Mammary epithelial cell (primary cell): ENCODE measurements at regions not wholly inside any gene's neighbourhood (a gene's known extent, or its start where the extent isn't known, plus 50 kb on each side); places are given as distances from the start of the nearest gene placed in this dataset.

Source experiments
- CTCF ChIP-seq, 2 donors: IDR thresholded peaks in 1 of 2; conservative IDR thresholded peaks in 1 of 2; 2 replicates each; pipeline ENCODE4 v1.5.1; 2011 to 2012; ENCODE audit warnings: inconsistent platforms in 2 of 2, low read length in 2 of 2, mild to moderate bottlenecking in 2 of 2, control low read depth in 1 of 2, low read depth in 1 of 2; ENCODE audit not compliant: insufficient read depth in 1 of 2; ENCODE audit errors: extremely low read depth in 1 of 2
- EZH2 ChIP-seq: IDR thresholded peaks from 2 replicates; pipeline ENCODE4 v1.6.1; 2012; ENCODE audit warnings: low read length, inconsistent platforms, borderline replicate concordance

DNA sequence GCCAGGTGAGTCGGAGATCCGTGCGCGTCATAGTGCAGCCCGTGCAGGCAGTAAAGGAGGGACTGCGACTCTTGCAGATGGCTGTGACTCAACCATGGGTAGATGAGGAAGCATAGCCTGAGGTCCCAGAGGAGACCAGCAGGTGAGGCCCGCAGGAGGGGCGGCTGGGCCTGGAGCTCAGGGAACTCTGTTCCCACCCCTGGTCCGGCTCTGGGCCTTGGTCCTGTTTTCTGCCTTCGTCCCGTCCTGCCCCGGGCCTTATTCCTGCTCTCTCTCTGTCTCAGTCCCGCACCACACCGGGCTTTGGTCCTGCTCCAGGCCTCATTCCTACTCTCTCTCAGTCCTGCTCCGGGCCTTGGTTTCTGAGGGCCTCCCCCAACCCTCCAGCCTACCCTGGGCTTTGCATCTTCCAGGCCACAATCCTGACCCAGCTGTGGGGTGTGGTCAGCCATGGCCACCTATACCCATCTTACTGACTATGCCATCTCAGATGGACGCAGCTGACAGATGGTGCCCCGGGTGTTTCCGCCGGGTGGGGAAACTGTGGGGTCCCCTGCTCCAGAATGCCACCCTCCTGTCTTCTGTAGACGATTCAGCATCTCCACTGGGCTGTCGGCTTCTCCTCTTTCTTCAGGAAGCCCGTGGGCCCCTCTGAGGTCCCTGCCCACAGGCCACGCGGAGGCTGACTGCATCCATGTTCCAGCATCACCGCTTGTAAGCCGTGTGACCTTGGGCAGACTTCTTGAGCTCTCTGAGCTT is 1134.1 kb downstream of the BRD1 start:
- TF ChIP-seq CTCF (conservative IDR thresholded peaks at IDR 0.05 in 1 of 2, IDR thresholded peaks at IDR 0.05 in 1 of 2; ENCODE audit: extremely low read depth in 1 of 2, insufficient read depth in 1 of 2, low read depth in 1 of 2, low read length in 2 of 2) (no peak), EZH2 (no peak)
